CD4-positive, alpha-beta T cell (primary cell): ENCODE measurements at regions not wholly inside any gene's neighbourhood (a gene's known extent, or its start where the extent isn't known, plus 50 kb on each side); places are given as distances from the start of the nearest gene placed in this dataset.
"Not testable (repeated sequence)": the region's sequence is repeated elsewhere in the genome, so short reads cannot be mapped to it uniquely, and the experiment has no call there.

Experiments used
- ATAC-seq: fragments of 200-7000 bp; cut with Tn5 transposase; one replicate; pipeline ENCODE4 v1.10.0; 2022; ENCODE audit warnings: mild to moderate bottlenecking; ENCODE audit not compliant: poor library complexity
- CTCF ChIA-PET: fragments of 350-600 bp; sonication (Branson Sonifier 250); formaldehyde crosslinking; loops from one replicate; lab custom pipeline; 2021; ENCODE audit warnings: antibody characterized with exemption, inconsistent platforms; lab: Charles Lee
- POLR2A ChIA-PET: fragments of 350-600 bp; sonication (Branson Sonifier 250); formaldehyde crosslinking; loops from one replicate; lab custom pipeline; 2021; ENCODE audit warnings: antibody characterized with exemption, inconsistent platforms; lab: Charles Lee
- DNase-seq, 14 experiments: peaks; one replicate each; pipeline ENCODE4 v3.0.0-alpha.2; 2013 to 2020; ENCODE audit warnings: mixed read lengths in 2 of 14
- H3K27ac ChIP-seq, 2 donors: one replicate each; pipeline versions ENCODE4 v1.5.1 to v1.7.0; 2013; ENCODE audit warnings: low read length in 2 of 2, low read depth in 1 of 2, mild to moderate bottlenecking in 1 of 2
- H3K27me3 ChIP-seq, 2 experiments: 1 replicate in 1 of 2; 2 replicates in 1 of 2; pipeline versions ENCODE4 v1.6.1 to v1.7.0; 2013; ENCODE audit warnings: low read length in 2 of 2, control low read depth in 1 of 2, mild to moderate bottlenecking in 1 of 2, moderate library complexity in 1 of 2; ENCODE audit not compliant: insufficient read depth in 2 of 2, control insufficient read depth in 1 of 2
- H3K36me3 ChIP-seq: one replicate; pipeline ENCODE4 v1.6.1; 2013; ENCODE audit warnings: low read length, control low read depth; ENCODE audit not compliant: insufficient read depth
- H3K4me1 ChIP-seq: one replicate; pipeline ENCODE4 v1.6.1; 2013; ENCODE audit warnings: low read length, control low read depth; ENCODE audit not compliant: insufficient read depth
- H3K4me3 ChIP-seq: one replicate; pipeline ENCODE4 v1.5.1; 2013; ENCODE audit warnings: mild to moderate bottlenecking, low read length, moderate library complexity
- H3K9me3 ChIP-seq, 2 experiments: 1 replicate in 1 of 2; 2 replicates in 1 of 2; pipeline versions ENCODE4 v1.6.1 to v1.7.0; 2013; ENCODE audit warnings: low read length in 2 of 2, mild to moderate bottlenecking in 2 of 2, control low read depth in 1 of 2, moderate library complexity in 1 of 2; ENCODE audit not compliant: control insufficient read depth in 1 of 2, insufficient read depth in 1 of 2
- H3K27ac Mint-ChIP-seq: one replicate; pipeline ENCODE4 v1.8.0; 2020; ENCODE audit warnings: mixed read lengths
- H3K27me3 Mint-ChIP-seq: one replicate; pipeline ENCODE4 v1.8.0; 2021; ENCODE audit warnings: mixed read lengths
- H3K36me3 Mint-ChIP-seq: one replicate; pipeline ENCODE4 v1.8.0; 2021; ENCODE audit warnings: low read depth, mixed read lengths
- H3K4me1 Mint-ChIP-seq: one replicate; pipeline ENCODE4 v1.8.0; 2021; ENCODE audit warnings: low read depth, mixed read lengths
- H3K4me3 Mint-ChIP-seq: one replicate; pipeline ENCODE4 v1.8.0; 2020; ENCODE audit warnings: mild to moderate bottlenecking, mixed read lengths
- H3K9me3 Mint-ChIP-seq: one replicate; pipeline ENCODE4 v1.8.0; 2020; ENCODE audit warnings: mixed read lengths
- CTCF ChIP-seq: fragments of 200-600 bp; IDR thresholded peaks from one replicate; pipeline ENCODE4 v1.8.0; 2022; ENCODE audit warnings: antibody characterized with exemption, mild to moderate bottlenecking
- intact Hi-C, 2 experiments: fragments of 100-400 bp; cut with DNase I in 1 of 2; cut with micrococcal nuclease in 1 of 2; formaldehyde crosslinking; loops; one replicate each; pipeline versions ENCODE4 v1.15.1 to v1.9.0; 2023 to 2025; cut with DNase I, micrococcal nuclease

- H3K36me3 ChIP-seq: no peaks in the 10 kb centered on the region
- peaks cover 37% of the 10 kb centered on the region for H3K4me1 ChIP-seq
- peak in 5 of 14 experiments; percentile 9 to 49 (median 35) for DNase-seq
- H3K4me3 ChIP-seq: peak overlapping the region; percentile 44
- H3K9me3 ChIP-seq: no peaks in the 10 kb centered on the region
- TF ChIP-seq CTCF: no peak
- peak overlapping the region; percentile 84 for H3K4me3 Mint-ChIP-seq
- no peak overlapping the region for H3K27ac Mint-ChIP-seq
- H3K27me3 Mint-ChIP-seq: peaks cover 33% of the 10 kb centered on the region
- no peak overlapping the region for H3K27ac ChIP-seq
- no peaks in the 10 kb centered on the region for H3K36me3 Mint-ChIP-seq
- H3K4me1 Mint-ChIP-seq: peaks cover 33% of the 10 kb centered on the region
- peak; percentile 43 for ATAC-seq
- intact Hi-C loops: no loop called here
- CTCF ChIA-PET: no interaction called here
- POLR2A ChIA-PET: interaction anchor here (2.1 kb wide), 1 partner anchor 13 kb away, joined by 10 read pairs; no protein-coding TSS in a partner anchor
- H3K27me3 ChIP-seq: peaks cover 17 to 28% of the 10 kb centered on the region in 2 experiments
- H3K9me3 Mint-ChIP-seq: no peaks in the 10 kb centered on the region
These were observed 157.0 kb downstream of the BRD1 start for GRCh38 chr22:49670456-49671330.

- CTCF ChIA-PET, H3K9me3 Mint-ChIP-seq, H3K9me3 ChIP-seq, H3K27ac Mint-ChIP-seq, H3K36me3 Mint-ChIP-seq, H3K4me3 ChIP-seq, intact Hi-C loops, H3K36me3 ChIP-seq, H3K27ac ChIP-seq: not testable (repeated sequence)
- Histone ChIP-seq H3K27me3 (peaks cover 17 to 28% of the 10 kb centered on the region in 2 experiments), H3K4me1 (peaks cover 37% of the 10 kb centered on the region)
- Mint-ChIP-seq H3K4me1 (peaks cover 33% of the 10 kb centered on the region), H3K4me3 (peak overlapping the region; percentile 79), H3K27me3 (peaks cover 33% of the 10 kb centered on the region)
- ATAC-seq: peak; percentile 45
- peak in 9 of 14 experiments; percentile 15 to 65 (median 36) for DNase-seq
- POLR2A ChIA-PET: interaction anchor here (0.7 to 2.1 kb wide), 2 partner anchors 13 to 222 kb away, joined by 3 to 10 read pairs; no protein-coding TSS in a partner anchor
These were observed 157.7 kb downstream of the BRD1 start for GRCh38 chr22:49669969-49670455.

- intact Hi-C loops, ATAC-seq, H3K9me3 ChIP-seq, H3K36me3 ChIP-seq, H3K9me3 Mint-ChIP-seq, CTCF ChIA-PET, H3K27ac ChIP-seq, H3K4me3 ChIP-seq, H3K27ac Mint-ChIP-seq, H3K36me3 Mint-ChIP-seq: not testable (repeated sequence)
- H3K4me3 Mint-ChIP-seq: peak overlapping the region; percentile 79
- peaks cover 33% of the 10 kb centered on the region for H3K27me3 Mint-ChIP-seq
- POLR2A ChIA-PET: interaction anchor here (0.7 to 2.1 kb wide), 2 partner anchors 12 to 222 kb away, joined by 3 to 10 read pairs; no protein-coding TSS in a partner anchor
- Histone ChIP-seq H3K4me1 (peaks cover 37% of the 10 kb centered on the region), H3K27me3 (peaks cover 17 to 28% of the 10 kb centered on the region in 2 experiments)
- DNase-seq: peak in 1 of 14 experiments; percentile 48
- peaks cover 33% of the 10 kb centered on the region for H3K4me1 Mint-ChIP-seq
These were observed 158.2 kb downstream of the BRD1 start for GRCh38 chr22:49669427-49669968.

- no peaks in the 10 kb centered on the region for H3K36me3 ChIP-seq
- Mint-ChIP-seq H3K4me1 (peaks cover 33% of the 10 kb centered on the region), H3K27ac (no peak overlapping the region), H3K9me3 (no peaks in the 10 kb centered on the region), H3K27me3 (peaks cover 33% of the 10 kb centered on the region), H3K4me3 (peak overlapping the region; percentile 38), H3K36me3 (no peaks in the 10 kb centered on the region)
- POLR2A ChIA-PET: interaction anchor here (2.1 kb wide), 1 partner anchor 11 kb away, joined by 10 read pairs; no protein-coding TSS in a partner anchor
- H3K4me3 ChIP-seq: no peak overlapping the region
- H3K4me1 ChIP-seq: peaks cover 37% of the 10 kb centered on the region
- no peak for TF ChIP-seq CTCF
- CTCF ChIA-PET: no interaction called here
- H3K27ac ChIP-seq: no peak overlapping the region
- ATAC-seq: no peak
- no peaks in the 10 kb centered on the region for H3K9me3 ChIP-seq
- H3K27me3 ChIP-seq: peaks cover 17 to 28% of the 10 kb centered on the region in 2 experiments
- peak in 2 of 14 experiments; percentile 14 to 31 for DNase-seq
- intact Hi-C loops: no loop called here
These were observed 159.3 kb downstream of the BRD1 start for GRCh38 chr22:49668402-49668801.
